Neural progenitor cell (in vitro differentiated cells): ENCODE measurements at regions not wholly inside any gene's neighbourhood (a gene's known extent, or its start where the extent isn't known, plus 50 kb on each side); places are given as distances from the start of the nearest gene placed in this dataset.

ENCODE experiments used
- EZH2 ChIP-seq: fragments of 200-600 bp; sonication (generic); IDR thresholded peaks from 2 replicates; pipeline ENCODE4 v1.6.1; 2017; ENCODE audit warnings: antibody characterized with exemption, mild to moderate bottlenecking, moderate library complexity
- EZH2phosphoT487 ChIP-seq: fragments of 200-600 bp; sonication (generic); IDR thresholded peaks from 2 replicates; pipeline ENCODE4 v1.6.1; 2017; ENCODE audit warnings: antibody characterized with exemption
- TF ChIP-seq, protein P1 (sequence below): fragments of 200-600 bp; sonication (generic); IDR thresholded peaks from 2 replicates; pipeline ENCODE4 v1.5.1; 2017; ENCODE audit warnings: antibody characterized with exemption, mild to moderate bottlenecking

DNA sequence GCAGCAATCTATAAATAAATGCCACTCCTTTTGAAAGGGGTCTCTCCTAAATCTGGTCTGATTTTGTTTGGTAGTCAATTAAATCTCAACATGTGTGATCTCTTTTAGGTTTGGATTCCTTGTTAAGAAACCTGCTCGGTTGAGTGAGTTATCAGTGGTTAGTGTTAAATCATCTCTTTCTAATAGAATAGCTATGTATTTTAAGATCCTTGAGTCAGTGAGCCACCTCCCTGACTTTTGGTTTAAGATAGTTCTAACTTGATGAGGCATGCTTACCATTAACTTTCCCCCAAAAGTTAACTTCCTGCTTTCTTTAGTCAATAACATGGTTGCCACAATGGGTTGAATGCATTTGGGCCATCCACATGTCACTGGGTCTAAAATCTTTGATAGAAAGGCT lies 93.1 kb upstream of the OLFM3 start:
- TF ChIP-seq, protein P1, sequence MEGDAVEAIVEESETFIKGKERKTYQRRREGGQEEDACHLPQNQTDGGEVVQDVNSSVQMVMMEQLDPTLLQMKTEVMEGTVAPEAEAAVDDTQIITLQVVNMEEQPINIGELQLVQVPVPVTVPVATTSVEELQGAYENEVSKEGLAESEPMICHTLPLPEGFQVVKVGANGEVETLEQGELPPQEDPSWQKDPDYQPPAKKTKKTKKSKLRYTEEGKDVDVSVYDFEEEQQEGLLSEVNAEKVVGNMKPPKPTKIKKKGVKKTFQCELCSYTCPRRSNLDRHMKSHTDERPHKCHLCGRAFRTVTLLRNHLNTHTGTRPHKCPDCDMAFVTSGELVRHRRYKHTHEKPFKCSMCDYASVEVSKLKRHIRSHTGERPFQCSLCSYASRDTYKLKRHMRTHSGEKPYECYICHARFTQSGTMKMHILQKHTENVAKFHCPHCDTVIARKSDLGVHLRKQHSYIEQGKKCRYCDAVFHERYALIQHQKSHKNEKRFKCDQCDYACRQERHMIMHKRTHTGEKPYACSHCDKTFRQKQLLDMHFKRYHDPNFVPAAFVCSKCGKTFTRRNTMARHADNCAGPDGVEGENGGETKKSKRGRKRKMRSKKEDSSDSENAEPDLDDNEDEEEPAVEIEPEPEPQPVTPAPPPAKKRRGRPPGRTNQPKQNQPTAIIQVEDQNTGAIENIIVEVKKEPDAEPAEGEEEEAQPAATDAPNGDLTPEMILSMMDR, result no peak
- TF ChIP-seq EZH2 (no peak), EZH2phosphoT487 (no peak)
